ENCODE measurements at regions not wholly inside any gene's neighbourhood (a gene's known extent, or its start where the extent isn't known, plus 50 kb on each side); places are given as distances from the start of the nearest gene placed in this dataset.

DNA sequence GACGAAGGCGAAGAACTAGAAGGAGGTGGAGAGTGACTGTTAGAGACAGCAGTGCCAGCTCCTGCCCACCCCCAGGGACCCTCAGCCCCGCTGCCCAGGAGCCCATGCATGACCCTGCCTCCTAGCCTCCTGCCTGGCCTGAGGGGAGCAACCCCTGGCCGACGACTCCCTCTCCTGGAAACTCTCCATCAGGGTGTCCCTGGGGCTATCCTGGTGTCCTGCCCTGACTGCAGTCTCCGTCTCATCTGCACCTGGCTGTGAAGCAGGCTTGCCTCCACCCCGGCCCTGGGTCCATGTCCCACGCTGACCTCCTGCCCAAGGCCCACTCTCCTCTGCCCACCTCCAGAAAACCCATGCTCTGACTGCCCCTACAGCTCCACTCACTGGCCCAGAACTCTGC lies 120.2 kb downstream of the RPIA start (continued):
- no peak for TF ChIP-seq SIX5 (IDR thresholded peaks at IDR 0.05; ENCODE audit: low read depth, low read length, severe bottlenecking)
- TF ChIP-seq FOXM1 (IDR thresholded peaks at IDR 0.05; ENCODE audit: low read depth, low read length) = no peak
- no peak for TF ChIP-seq RELA (IDR thresholded peaks at IDR 0.05; ENCODE audit: borderline replicate concordance, partially characterized antibody)
- TF ChIP-seq FOS (IDR thresholded peaks at IDR 0.05; ENCODE audit: borderline replicate concordance, extremely low read depth, insufficient read length) = no peak
- TF ChIP-seq SREBF2 (IDR thresholded peaks at IDR 0.05; ENCODE audit: low read length) = no peak
- TF ChIP-seq SMC3 (IDR thresholded peaks at IDR 0.05; ENCODE audit: borderline replicate concordance, low read length) = no peak
- no peak for TF ChIP-seq SREBF1 (IDR thresholded peaks at IDR 0.05; ENCODE audit: low read length)
- TF ChIP-seq JUNB (IDR thresholded peaks at IDR 0.05) = no peak
- no peak for TF ChIP-seq CREM (IDR thresholded peaks at IDR 0.05; ENCODE audit: low read depth)

DNA sequence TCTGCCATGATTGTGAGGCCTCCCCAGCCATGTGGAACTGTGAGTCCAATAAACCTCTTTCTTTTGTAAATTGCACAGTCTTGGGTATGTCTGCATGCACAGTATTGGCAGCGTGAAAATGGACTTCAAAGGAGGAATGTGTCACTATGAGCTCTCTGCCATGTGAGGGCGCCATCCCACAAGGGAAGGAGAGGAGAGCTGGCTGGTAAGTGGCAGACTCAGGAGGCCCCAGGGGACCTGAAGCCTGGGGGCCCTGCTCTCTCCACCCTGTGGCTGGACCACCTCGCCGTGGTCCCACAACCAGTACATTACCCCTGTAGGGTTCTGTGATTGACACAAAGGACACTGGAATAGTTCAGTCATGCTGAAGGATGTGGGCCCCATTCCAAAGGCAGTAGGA lies 122.1 kb downstream of the RPIA start:
- ChIA-PET SMC1A (ENCODE audit: uncharacterized antibody, unreplicated experiment) (no interaction called here), RAD21 (ENCODE audit: unreplicated experiment) (no interaction called here), POLR2A (no interaction called here), CTCF (interaction anchor here (0.6 kb wide), 1 partner anchor 115 kb away, joined by 4 read pairs; no protein-coding TSS in a partner anchor)
- no peaks in the 10 kb centered on the region for H3K4me1 ChIP-seq (ENCODE audit: control insufficient read depth, insufficient read depth, low read length)
- H2AFZ ChIP-seq (ENCODE audit: control insufficient read depth, low read depth, low read length) = no peak overlapping the region
- H3K9ac ChIP-seq (ENCODE audit: control insufficient read depth, insufficient read depth, low read length) = no peak overlapping the region
- no peak for ATAC-seq
- TF ChIP-seq, protein P1, sequence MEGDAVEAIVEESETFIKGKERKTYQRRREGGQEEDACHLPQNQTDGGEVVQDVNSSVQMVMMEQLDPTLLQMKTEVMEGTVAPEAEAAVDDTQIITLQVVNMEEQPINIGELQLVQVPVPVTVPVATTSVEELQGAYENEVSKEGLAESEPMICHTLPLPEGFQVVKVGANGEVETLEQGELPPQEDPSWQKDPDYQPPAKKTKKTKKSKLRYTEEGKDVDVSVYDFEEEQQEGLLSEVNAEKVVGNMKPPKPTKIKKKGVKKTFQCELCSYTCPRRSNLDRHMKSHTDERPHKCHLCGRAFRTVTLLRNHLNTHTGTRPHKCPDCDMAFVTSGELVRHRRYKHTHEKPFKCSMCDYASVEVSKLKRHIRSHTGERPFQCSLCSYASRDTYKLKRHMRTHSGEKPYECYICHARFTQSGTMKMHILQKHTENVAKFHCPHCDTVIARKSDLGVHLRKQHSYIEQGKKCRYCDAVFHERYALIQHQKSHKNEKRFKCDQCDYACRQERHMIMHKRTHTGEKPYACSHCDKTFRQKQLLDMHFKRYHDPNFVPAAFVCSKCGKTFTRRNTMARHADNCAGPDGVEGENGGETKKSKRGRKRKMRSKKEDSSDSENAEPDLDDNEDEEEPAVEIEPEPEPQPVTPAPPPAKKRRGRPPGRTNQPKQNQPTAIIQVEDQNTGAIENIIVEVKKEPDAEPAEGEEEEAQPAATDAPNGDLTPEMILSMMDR (IDR thresholded peaks at IDR 0.05 in 2 of 3, conservative IDR thresholded peaks at IDR 0.05 in 1 of 3; ENCODE audit: control insufficient read depth in 2 of 3, extremely low read depth in 1 of 3, insufficient read depth in 1 of 3, low read depth in 3 of 3, low read length in 3 of 3) = no peak
- TF ChIP-seq RAD21 (IDR thresholded peaks at IDR 0.05; ENCODE audit: insufficient read depth, low read depth, low read length) (0 out of 2 replicates have a peak, but pooled peaks have one; percentile 12), SMARCA5 (IDR thresholded peaks at IDR 0.05) (no peak)
- BruUV-seq (replicated peaks) = no TSS peak
- H3K4me3 ChIP-seq = no peak overlapping the region
- no peaks in the 10 kb centered on the region for H3K36me3 ChIP-seq (ENCODE audit: control insufficient read depth in 2 of 2, insufficient read depth in 2 of 2, low read length in 1 of 2)
- H3K27me3 ChIP-seq (replicated peaks in 1 of 2; ENCODE audit: control insufficient read depth in 2 of 2, insufficient read depth in 2 of 2, low read length in 1 of 2) = no peaks in the 10 kb centered on the region
- H4K20me1 ChIP-seq (ENCODE audit: control insufficient read depth, insufficient read depth) = no peaks in the 10 kb centered on the region
- H3K4me2 ChIP-seq (ENCODE audit: control insufficient read depth, insufficient read depth) = no peak overlapping the region
- H3K9me3 ChIP-seq (replicated peaks; ENCODE audit: control insufficient read depth, insufficient read depth, low read length) = peaks cover 2% of the 10 kb centered on the region; the same call in 2 of the 3 replicates
- WGBS (ENCODE audit: insufficient coverage, insufficient replicate concordance, low lambda C conversion rate, missing lambda C conversion rate) = 46% methylated on average over 4 of the region's 4 CpGs
- H3K27ac ChIP-seq (ENCODE audit: control insufficient read depth, insufficient read depth) = no peak overlapping the region
- H3K79me2 ChIP-seq (ENCODE audit: control insufficient read depth, insufficient read depth, low read length) = no peaks in the 10 kb centered on the region
- in situ Hi-C loops (cut with MboI) = loop anchor here (5.0 kb wide), 1 partner anchor 1034 kb away; no protein-coding TSS in a partner anchor
- FAIRE-seq = no peak
- intact Hi-C loops (cut with micrococcal nuclease; ENCODE audit: unreplicated experiment) = no loop called here
- DNase-seq (ENCODE audit: low read depth, low spot score) = no peak
